ENCODE measurements at regions not wholly inside any gene's neighbourhood (a gene's known extent, or its start where the extent isn't known, plus 50 kb on each side); places are given as distances from the start of the nearest gene placed in this dataset.

DNA sequence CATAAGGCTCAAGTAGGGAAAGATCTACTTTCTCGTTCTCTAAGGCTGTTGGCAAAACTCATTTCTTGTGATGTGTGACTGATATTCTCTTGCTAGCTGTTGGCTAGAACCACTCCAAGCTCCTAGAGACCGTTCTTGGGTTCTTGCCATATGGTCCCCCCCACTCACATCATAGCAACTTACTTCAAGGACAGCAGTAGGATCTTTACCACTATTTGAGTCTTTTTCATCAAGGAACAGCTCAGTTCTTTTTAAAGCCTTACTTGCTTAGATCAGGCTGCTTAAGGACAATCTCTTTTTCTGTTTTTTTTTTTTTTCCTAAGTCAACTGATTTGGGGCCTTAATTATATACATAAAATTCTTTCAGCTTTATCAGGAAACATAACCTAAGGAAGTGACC, 251.1 kb downstream of the GPR37 start:
- Histone ChIP-seq H3K4me1 (ENCODE audit: control insufficient read depth, insufficient read depth, low read length) (no peaks in the 10 kb centered on the region), H3K9me3 (ENCODE audit: control insufficient read depth, insufficient read depth, low read depth, low read length) (peaks cover 6% of the 10 kb centered on the region), H3K36me3 (ENCODE audit: control insufficient read depth, insufficient read depth, low read length) (no peaks in the 10 kb centered on the region), H3K9ac (ENCODE audit: low read length) (no peak overlapping the region), H3K27me3 (ENCODE audit: control insufficient read depth, insufficient read depth, low read length) (no peaks in the 10 kb centered on the region), H3K27ac (ENCODE audit: low read depth, low read length) (no peak overlapping the region), H3K4me3 (ENCODE audit: low read depth, low read length) (no peak overlapping the region)

GRCh38 chr7:124497176-124497575, 268.4 kb downstream of the GPR37 start:
- Histone ChIP-seq H3K9me3 (ENCODE audit: control insufficient read depth, insufficient read depth, low read depth, low read length) (no peaks in the 10 kb centered on the region), H3K36me3 (ENCODE audit: control insufficient read depth, insufficient read depth, low read length) (no peaks in the 10 kb centered on the region), H3K4me3 (ENCODE audit: low read depth, low read length) (no peak overlapping the region), H3K27me3 (ENCODE audit: control insufficient read depth, insufficient read depth, low read length) (no peaks in the 10 kb centered on the region), H3K9ac (ENCODE audit: low read length) (no peak overlapping the region), H3K27ac (ENCODE audit: low read depth, low read length) (no peak overlapping the region), H3K4me1 (ENCODE audit: control insufficient read depth, insufficient read depth, low read length) (no peaks in the 10 kb centered on the region)

- Histone ChIP-seq H3K4me3 (ENCODE audit: low read depth, low read length) (no peak overlapping the region), H3K27ac (ENCODE audit: low read depth, low read length) (no peak overlapping the region), H3K27me3 (ENCODE audit: control insufficient read depth, insufficient read depth, low read length) (no peaks in the 10 kb centered on the region), H3K36me3 (ENCODE audit: control insufficient read depth, insufficient read depth, low read length) (no peaks in the 10 kb centered on the region), H3K4me1 (ENCODE audit: control insufficient read depth, insufficient read depth, low read length) (peaks cover 5% of the 10 kb centered on the region), H3K9ac (ENCODE audit: low read length) (no peak overlapping the region), H3K9me3 (ENCODE audit: control insufficient read depth, insufficient read depth, low read depth, low read length) (no peaks in the 10 kb centered on the region)
These were observed 275.7 kb downstream of the GPR37 start for GRCh38 chr7:124489925-124490324.

DNA sequence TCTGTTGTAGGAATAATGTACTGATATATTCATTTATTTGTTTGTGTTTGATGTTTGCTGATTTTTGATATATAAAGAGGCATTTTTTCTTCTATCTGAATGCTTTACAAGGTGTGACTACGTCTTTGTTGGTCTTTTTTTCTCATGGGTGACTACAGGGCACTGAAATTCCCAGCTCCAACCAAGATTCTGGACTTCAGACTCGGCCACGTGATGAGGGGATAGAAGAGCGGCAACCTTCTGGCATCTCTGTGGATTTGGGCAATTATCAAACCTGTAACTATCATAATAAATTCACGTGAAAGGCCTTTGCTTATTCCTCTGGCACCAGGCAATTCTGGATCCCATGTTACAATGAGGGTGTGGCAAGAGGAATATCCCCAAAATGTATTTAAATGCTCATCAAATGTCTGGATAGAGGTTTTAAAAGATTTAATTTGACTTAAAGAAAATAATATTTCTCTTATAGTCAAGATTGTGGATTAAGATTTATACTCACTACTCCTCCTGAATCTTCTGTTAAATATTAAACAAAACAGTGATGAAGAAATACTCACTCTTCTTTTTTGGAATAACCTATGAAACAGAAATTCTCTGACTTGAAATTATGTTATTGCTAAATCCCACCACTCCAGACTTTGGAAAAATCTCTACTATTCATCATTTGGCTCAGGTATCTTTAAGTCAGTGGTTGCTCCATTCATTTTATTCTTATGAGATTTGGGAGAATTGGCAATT, 276.3 kb downstream of the GPR37 start:
- Histone ChIP-seq H3K27ac (ENCODE audit: low read depth, low read length) (no peak overlapping the region), H3K36me3 (ENCODE audit: control insufficient read depth, insufficient read depth, low read length) (no peaks in the 10 kb centered on the region), H3K4me1 (ENCODE audit: control insufficient read depth, insufficient read depth, low read length) (peaks cover 5% of the 10 kb centered on the region), H3K4me3 (ENCODE audit: low read depth, low read length) (no peak overlapping the region), H3K9ac (ENCODE audit: low read length) (no peak overlapping the region), H3K9me3 (ENCODE audit: control insufficient read depth, insufficient read depth, low read depth, low read length) (no peaks in the 10 kb centered on the region), H3K27me3 (ENCODE audit: control insufficient read depth, insufficient read depth, low read length) (no peaks in the 10 kb centered on the region)

DNA sequence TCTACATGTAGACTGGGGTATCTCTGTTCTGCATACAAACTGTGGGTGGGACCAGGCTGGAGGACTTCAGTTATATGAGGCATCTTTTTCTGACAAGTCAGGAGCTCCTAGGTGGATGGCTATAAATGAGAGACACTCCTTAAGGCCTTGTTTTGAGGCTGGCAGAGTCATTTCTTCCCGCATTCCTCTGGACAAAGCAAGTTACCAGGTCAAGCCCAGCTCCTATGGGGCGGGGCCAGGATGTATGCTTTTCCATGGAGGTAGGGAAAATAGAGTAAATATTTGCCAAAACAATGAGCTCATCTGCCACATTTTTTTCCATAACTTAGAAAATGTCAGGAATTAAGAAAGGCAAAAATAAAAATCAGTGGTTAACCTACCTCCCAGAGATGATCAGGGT, 283.4 kb downstream of the GPR37 start:
- Histone ChIP-seq H3K4me1 (ENCODE audit: control insufficient read depth, insufficient read depth, low read length) (peaks cover 6% of the 10 kb centered on the region; the same call in 1 of the 2 replicates), H3K9ac (ENCODE audit: low read length) (no peak overlapping the region), H3K9me3 (ENCODE audit: control insufficient read depth, insufficient read depth, low read depth, low read length) (no peaks in the 10 kb centered on the region; the same call in 1 of the 2 replicates), H3K36me3 (ENCODE audit: control insufficient read depth, insufficient read depth, low read length) (no peaks in the 10 kb centered on the region), H3K27ac (ENCODE audit: low read depth, low read length) (no peak overlapping the region), H3K4me3 (ENCODE audit: low read depth, low read length) (no peak overlapping the region), H3K27me3 (ENCODE audit: control insufficient read depth, insufficient read depth, low read length) (no peaks in the 10 kb centered on the region)

GRCh38 chr7:124480821-124481290, 284.7 kb downstream of the GPR37 start:
- no peaks in the 10 kb centered on the region for H3K27me3 ChIP-seq (ENCODE audit: control insufficient read depth, insufficient read depth, low read length)
- H3K9me3 ChIP-seq (ENCODE audit: control insufficient read depth, insufficient read depth, low read depth, low read length): no peaks in the 10 kb centered on the region; the same call in 1 of the 2 replicates
- no peak overlapping the region for H3K4me3 ChIP-seq (ENCODE audit: low read depth, low read length)
- no peak overlapping the region for H3K9ac ChIP-seq (ENCODE audit: low read length)
- H3K36me3 ChIP-seq (ENCODE audit: control insufficient read depth, insufficient read depth, low read length): no peaks in the 10 kb centered on the region
- peaks cover 6% of the 10 kb centered on the region; the same call in 1 of the 2 replicates for H3K4me1 ChIP-seq (ENCODE audit: control insufficient read depth, insufficient read depth, low read length)
- no peak overlapping the region for H3K27ac ChIP-seq (ENCODE audit: low read depth, low read length)

DNA sequence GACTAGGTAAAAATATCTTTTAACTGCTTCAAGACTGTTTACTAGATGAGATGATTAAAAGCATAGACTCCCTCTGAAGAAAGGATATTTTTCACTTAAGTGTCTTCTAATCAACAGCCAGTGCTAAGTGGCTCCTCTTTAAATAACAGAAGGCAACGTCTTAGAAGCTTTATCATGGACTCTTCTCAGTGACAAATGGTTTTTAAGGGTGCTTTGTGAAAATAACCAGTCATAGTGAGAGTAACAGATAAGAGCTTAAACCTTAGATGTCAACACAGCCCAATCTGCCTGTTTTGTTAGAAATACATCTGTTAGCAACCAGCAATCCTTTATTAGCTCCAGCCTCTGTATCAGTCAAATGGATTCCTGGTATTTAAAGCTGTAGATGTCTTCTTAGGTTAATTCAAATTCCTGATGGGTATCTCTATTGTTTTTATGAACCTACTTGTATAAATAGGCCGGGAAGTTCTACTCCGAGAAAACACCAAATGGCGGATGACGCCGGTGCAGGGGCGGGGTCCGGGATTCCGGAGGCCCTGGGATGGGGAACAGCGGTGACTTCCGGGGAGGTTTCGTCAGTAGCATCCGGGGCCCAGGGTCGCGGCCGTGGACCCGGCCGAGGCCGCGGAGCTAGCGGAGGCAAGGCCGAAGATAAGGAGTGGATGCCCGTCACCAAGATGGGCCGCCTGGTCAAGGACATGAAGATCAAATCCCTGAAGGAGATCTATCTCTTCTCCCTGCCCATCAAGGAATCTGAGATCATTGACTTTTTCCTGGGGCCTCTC, 285.4 kb downstream of the GPR37 start:
- Histone ChIP-seq H3K4me1 (ENCODE audit: control insufficient read depth, insufficient read depth, low read length) (peaks cover 6% of the 10 kb centered on the region; the same call in 1 of the 2 replicates), H3K27ac (ENCODE audit: low read depth, low read length) (no peak overlapping the region), H3K27me3 (ENCODE audit: control insufficient read depth, insufficient read depth, low read length) (no peaks in the 10 kb centered on the region), H3K9me3 (ENCODE audit: control insufficient read depth, insufficient read depth, low read depth, low read length) (no peaks in the 10 kb centered on the region; the same call in 1 of the 2 replicates), H3K36me3 (ENCODE audit: control insufficient read depth, insufficient read depth, low read length) (no peaks in the 10 kb centered on the region), H3K4me3 (ENCODE audit: low read depth, low read length) (no peak overlapping the region), H3K9ac (ENCODE audit: low read length) (no peak overlapping the region)

DNA sequence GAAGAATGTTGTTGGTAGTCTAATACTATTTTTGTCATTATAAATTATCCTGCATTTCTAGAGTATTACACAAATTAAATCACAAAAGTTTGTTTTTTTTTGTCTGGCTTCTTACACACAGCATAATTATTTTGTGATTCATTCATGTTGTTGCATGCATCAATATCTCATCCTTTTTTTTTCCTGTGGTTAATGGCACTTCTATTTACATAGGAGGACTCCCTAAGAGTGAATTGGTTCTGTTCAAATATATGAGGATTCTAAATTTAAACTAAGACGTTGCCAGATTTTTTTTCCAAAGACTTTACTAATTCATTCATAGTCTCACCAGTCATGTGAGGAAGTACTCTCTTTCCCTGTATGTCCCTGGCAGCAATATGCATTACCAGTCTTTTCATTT, 303.3 kb downstream of the GPR37 start:
- H3K9me3 ChIP-seq (ENCODE audit: control insufficient read depth, insufficient read depth, low read depth, low read length): no peaks in the 10 kb centered on the region
- H3K27ac ChIP-seq (ENCODE audit: low read depth, low read length): no peak overlapping the region
- H3K27me3 ChIP-seq (ENCODE audit: control insufficient read depth, insufficient read depth, low read length): no peaks in the 10 kb centered on the region
- H3K36me3 ChIP-seq (ENCODE audit: control insufficient read depth, insufficient read depth, low read length): no peaks in the 10 kb centered on the region
- H3K4me1 ChIP-seq (ENCODE audit: control insufficient read depth, insufficient read depth, low read length): no peaks in the 10 kb centered on the region
- H3K9ac ChIP-seq (ENCODE audit: low read length): no peak overlapping the region
- H3K4me3 ChIP-seq (ENCODE audit: low read depth, low read length): no peak overlapping the region

DNA sequence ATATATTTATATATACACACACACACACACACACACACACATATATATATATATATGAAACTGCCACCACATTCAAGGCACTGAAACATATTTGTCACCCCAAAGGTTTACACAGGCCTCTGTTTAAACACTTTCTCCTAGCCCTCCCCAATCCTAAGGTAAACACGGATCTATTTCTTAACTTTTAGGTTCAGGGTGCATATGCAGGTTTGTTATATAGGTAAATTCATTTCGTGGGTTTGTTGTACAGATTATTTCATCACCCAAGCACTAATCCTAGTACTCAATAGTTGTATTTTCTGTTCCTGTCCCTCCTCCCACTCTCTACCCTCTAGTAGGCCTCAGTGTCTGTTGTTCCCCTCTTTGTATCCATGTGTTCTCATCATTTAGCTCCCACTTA, 305.0 kb downstream of the GPR37 start:
- no peaks in the 10 kb centered on the region for H3K4me1 ChIP-seq (ENCODE audit: control insufficient read depth, insufficient read depth, low read length)
- H3K27ac ChIP-seq (ENCODE audit: low read depth, low read length): no peak overlapping the region
- H3K27me3 ChIP-seq (ENCODE audit: control insufficient read depth, insufficient read depth, low read length): no peaks in the 10 kb centered on the region
- H3K9me3 ChIP-seq (ENCODE audit: control insufficient read depth, insufficient read depth, low read depth, low read length): no peaks in the 10 kb centered on the region
- H3K4me3 ChIP-seq (ENCODE audit: low read depth, low read length): no peak overlapping the region
- H3K9ac ChIP-seq (ENCODE audit: low read length): no peak overlapping the region
- H3K36me3 ChIP-seq (ENCODE audit: control insufficient read depth, insufficient read depth, low read length): no peaks in the 10 kb centered on the region

GRCh38 chr7:124460056-124460450, 305.5 kb downstream of the GPR37 start:
- H3K27me3 ChIP-seq (ENCODE audit: control insufficient read depth, insufficient read depth, low read length): no peaks in the 10 kb centered on the region
- H3K9ac ChIP-seq (ENCODE audit: low read length): no peak overlapping the region
- H3K4me3 ChIP-seq (ENCODE audit: low read depth, low read length): no peak overlapping the region
- H3K4me1 ChIP-seq (ENCODE audit: control insufficient read depth, insufficient read depth, low read length): no peaks in the 10 kb centered on the region
- no peaks in the 10 kb centered on the region for H3K9me3 ChIP-seq (ENCODE audit: control insufficient read depth, insufficient read depth, low read depth, low read length)
- no peaks in the 10 kb centered on the region for H3K36me3 ChIP-seq (ENCODE audit: control insufficient read depth, insufficient read depth, low read length)
- no peak overlapping the region for H3K27ac ChIP-seq (ENCODE audit: low read depth, low read length)
